LNCaP clone FGC (cell line): ENCODE measurements at regions not wholly inside any gene's neighbourhood (a gene's known extent, or its start where the extent isn't known, plus 50 kb on each side); places are given as distances from the start of the nearest gene placed in this dataset.
"Not testable (repeated sequence)": the region's sequence is repeated elsewhere in the genome, so short reads cannot be mapped to it uniquely, and the experiment has no call there.

Experiments used
- DNase-seq: peaks from one replicate; pipeline ENCODE4 v3.0.0-alpha.2; 2011; ENCODE audit warnings: low read depth
- H3K4me3 ChIP-seq: 2 replicates; pipeline ENCODE4 v1.5.1; 2011; ENCODE audit warnings: mild to moderate bottlenecking, low read depth, low read length, control low read depth
- TF ChIP-seq, protein P1 (sequence below): IDR thresholded peaks from 2 replicates; pipeline ENCODE4 v1.5.1; 2012; ENCODE audit warnings: mild to moderate bottlenecking; ENCODE audit not compliant: control insufficient read depth, insufficient read depth; ENCODE audit errors: extremely low read depth

DNA sequence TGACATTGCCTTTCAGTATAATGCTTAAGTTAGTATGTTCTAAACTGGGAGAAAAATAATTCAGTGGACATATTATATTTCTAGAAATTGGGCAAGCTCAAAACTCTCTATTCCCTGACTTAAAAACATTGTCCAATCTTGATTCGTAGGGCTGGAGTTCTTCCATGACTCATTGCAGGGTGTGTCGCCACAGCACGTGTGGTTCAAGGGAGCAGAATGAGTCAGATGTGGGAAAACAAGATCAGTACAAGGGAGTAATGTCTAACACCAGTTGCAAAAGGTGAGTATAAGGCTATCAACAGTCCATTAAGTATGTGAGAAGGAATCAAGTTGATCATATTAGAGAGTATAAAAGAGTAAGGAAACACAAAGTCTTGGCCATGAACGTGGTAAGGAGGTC lies 887.0 kb downstream of the TMTC2 start:
- no peak for DNase-seq
- H3K4me3 ChIP-seq = no peak overlapping the region
- TF ChIP-seq, protein P1, sequence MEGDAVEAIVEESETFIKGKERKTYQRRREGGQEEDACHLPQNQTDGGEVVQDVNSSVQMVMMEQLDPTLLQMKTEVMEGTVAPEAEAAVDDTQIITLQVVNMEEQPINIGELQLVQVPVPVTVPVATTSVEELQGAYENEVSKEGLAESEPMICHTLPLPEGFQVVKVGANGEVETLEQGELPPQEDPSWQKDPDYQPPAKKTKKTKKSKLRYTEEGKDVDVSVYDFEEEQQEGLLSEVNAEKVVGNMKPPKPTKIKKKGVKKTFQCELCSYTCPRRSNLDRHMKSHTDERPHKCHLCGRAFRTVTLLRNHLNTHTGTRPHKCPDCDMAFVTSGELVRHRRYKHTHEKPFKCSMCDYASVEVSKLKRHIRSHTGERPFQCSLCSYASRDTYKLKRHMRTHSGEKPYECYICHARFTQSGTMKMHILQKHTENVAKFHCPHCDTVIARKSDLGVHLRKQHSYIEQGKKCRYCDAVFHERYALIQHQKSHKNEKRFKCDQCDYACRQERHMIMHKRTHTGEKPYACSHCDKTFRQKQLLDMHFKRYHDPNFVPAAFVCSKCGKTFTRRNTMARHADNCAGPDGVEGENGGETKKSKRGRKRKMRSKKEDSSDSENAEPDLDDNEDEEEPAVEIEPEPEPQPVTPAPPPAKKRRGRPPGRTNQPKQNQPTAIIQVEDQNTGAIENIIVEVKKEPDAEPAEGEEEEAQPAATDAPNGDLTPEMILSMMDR = no peak

DNA sequence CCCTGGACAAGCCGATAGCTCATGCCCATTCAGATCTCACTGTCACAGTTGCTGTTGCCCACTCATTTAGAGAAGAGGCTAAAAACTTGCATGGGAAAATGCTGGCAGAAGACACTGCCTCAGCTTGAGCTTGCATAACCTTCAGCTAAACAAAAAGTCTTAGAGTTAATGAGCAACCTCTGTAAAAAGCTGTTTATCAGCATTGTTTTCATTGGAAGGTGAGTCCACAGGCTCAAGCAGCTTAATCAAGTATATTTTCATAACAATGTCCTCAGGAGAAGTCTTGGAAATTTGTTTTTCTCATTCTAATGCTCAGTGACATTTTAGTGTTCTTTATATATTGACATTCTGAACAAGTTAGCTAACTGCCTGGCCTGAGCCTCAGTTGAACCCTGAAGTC lies 872.9 kb downstream of the TMTC2 start:
- TF ChIP-seq, protein P1 = no peak
- no peak overlapping the region for H3K4me3 ChIP-seq
- no peak for DNase-seq

DNA sequence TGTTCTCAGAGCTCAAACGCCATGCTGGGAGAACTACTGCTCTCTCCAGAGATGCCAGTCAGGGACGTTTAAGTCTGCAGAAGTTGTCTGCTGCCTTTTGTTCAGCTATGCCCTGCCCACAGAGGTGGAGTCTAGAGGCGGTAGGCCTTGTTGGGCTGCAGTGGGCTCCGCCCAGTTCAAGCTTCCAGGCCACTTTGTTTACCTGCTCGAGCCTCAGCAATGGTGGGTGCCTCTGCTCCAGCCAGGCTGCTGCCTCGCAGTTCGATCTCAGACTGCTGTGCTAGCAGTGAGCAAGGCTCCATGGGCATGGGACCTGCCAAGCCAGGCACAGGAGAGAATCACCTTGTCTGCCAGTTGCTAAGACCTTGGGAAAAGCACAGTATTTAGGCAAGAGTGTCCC lies 869.3 kb downstream of the TMTC2 start:
- DNase-seq, H3K4me3 ChIP-seq: not testable (repeated sequence)

DNA sequence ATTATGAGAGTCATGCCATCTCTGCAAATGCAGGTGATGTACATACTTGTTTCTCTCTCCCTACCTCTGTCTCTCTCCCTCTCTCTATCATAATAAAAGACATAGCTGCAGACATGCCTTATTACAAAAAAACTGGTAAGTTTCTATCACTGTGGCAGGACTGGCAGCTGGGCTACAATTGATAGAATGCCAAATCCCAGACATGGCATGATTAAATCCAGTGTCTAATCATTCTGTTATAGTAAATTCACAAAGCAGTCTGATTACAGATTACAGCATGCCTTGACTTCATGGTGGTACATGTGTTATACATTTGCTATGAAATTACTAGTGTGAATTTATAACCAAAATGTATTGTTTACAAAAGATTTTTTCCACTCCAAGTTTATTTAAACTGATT lies 854.7 kb downstream of the TMTC2 start:
- no peak overlapping the region for H3K4me3 ChIP-seq
- TF ChIP-seq, protein P1 = no peak
- DNase-seq = no peak

DNA sequence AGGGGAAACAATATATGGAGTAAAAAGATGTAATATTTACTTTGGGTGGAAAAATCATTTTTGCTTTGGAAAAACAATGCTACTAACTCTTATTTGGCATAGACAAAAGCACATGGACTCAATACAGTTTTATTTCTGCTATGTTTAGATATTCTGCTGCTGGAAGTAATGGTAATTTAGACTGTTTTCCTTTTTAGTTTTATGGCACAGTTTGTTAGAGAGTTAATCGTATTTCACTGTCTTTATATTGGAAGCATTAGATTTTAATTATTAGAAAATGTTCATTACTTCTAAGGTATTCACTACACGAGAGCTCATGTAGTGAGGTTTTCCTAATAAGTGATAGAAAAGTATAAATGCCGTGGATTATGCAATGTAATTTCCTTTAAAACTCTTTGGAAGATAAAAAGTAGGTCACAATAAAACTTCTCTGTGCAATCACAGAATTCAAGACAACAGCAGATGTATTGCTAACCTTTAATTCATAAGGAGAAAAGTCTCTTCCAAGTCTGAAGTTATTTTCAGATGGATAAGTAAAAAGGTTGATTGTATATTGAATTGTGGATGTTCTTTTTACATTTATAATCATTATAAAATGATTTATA lies 851.8 kb downstream of the TMTC2 start:
- DNase-seq = no peak
- TF ChIP-seq, protein P1 = no peak
- no peak overlapping the region for H3K4me3 ChIP-seq

DNA sequence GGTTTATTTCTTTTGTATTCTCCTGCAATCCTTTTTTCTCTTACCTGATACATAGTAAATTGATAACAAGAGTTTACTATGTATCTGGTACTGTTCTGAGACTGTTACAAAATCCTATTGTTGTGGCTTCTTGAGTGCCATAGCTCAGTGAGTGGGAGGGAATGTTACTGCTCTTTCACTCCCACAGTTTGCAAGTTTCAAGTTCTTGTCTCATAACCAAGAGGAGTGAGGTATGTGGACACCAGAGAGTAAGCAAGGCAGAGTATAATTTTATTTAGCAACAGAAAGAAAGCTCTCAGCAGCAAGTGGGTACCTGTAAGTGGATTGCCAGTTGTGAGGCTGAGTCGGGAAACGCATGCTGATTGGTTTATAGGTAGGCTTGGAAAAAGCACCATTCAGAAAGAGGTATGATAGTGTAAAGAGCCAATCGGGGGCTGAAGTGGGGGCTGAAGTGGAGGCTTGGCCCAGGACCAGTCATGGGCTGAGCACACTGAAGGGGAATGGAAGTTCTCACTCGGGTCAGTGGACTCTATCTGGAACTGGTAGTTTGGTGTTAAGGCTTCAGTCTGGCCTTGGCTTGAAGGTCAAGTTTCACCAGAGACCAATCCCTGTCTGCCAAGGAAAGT lies 850.8 kb downstream of the TMTC2 start:
- no peak for DNase-seq
- H3K4me3 ChIP-seq = no peak overlapping the region

DNA sequence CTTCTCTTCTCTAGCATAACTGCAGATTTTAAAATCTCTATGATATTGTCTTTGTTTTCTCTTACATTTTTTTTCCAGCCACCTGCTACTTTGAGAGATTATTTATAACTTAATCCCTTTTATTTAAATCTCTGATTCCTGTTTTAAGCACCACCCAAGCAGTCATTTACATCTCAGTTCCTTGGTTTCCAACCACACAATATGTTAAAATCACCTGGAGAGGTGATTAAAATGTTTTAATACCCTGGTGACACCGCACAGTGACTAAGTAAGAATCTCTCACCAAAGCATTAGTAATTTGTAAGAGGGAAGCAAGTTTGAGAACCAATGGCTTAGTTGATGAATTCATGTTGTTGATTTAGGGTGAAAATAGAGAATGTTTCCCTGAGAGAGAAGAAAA lies 849.8 kb downstream of the TMTC2 start:
- H3K4me3 ChIP-seq = no peak overlapping the region
- TF ChIP-seq, protein P1 = no peak
- no peak for DNase-seq

More for the DNA sequence above, 850.8 kb downstream of the TMTC2 start:
- TF ChIP-seq, protein P1 = no peak
